Right atrium auricular region (tissue), 2 donors: ENCODE measurements at regions not wholly inside any gene's neighbourhood (a gene's known extent, or its start where the extent isn't known, plus 50 kb on each side); places are given as distances from the start of the nearest gene placed in this dataset.

Source experiments
- DNase-seq: peaks from one replicate; pipeline ENCODE4 v3.0.0-alpha.2; 2019; ENCODE audit warnings: low spot score
- H3K27ac ChIP-seq, 2 donors: fragments of 200-600 bp; sonication (generic); 1 replicate in 1 of 2; 2 replicates in 1 of 2; pipeline ENCODE4 v1.5.1; 2016 to 2019
- H3K27me3 ChIP-seq, 2 donors: fragments of 200-600 bp; sonication (generic); one replicate each; pipeline versions ENCODE4 v1.5.1 to v1.6.0; 2017 to 2019
- H3K36me3 ChIP-seq: fragments of 200-600 bp; sonication (generic); one replicate; pipeline ENCODE4 v1.5.1; 2016
- H3K4me1 ChIP-seq, 2 donors: fragments of 200-600 bp; sonication (generic); one replicate each; pipeline versions ENCODE4 v1.5.1 to v1.6.0; 2017 to 2019
- H3K4me3 ChIP-seq, 2 donors: fragments of 200-600 bp; sonication (generic); 1 replicate in 1 of 2; 2 replicates in 1 of 2; pipeline ENCODE4 v1.5.1; 2017 to 2019; ENCODE audit warnings: mild to moderate bottlenecking in 1 of 2, moderate library complexity in 1 of 2
- H3K9me3 ChIP-seq, 2 donors: fragments of 200-600 bp; sonication (generic); one replicate each; pipeline ENCODE4 v1.5.1; 2019
- CTCF ChIP-seq, 2 donors: fragments of 200-600 bp; sonication (generic); IDR thresholded peaks; one replicate each; pipeline ENCODE4 v1.5.1; 2019; ENCODE audit warnings: antibody characterized with exemption in 2 of 2

DNA sequence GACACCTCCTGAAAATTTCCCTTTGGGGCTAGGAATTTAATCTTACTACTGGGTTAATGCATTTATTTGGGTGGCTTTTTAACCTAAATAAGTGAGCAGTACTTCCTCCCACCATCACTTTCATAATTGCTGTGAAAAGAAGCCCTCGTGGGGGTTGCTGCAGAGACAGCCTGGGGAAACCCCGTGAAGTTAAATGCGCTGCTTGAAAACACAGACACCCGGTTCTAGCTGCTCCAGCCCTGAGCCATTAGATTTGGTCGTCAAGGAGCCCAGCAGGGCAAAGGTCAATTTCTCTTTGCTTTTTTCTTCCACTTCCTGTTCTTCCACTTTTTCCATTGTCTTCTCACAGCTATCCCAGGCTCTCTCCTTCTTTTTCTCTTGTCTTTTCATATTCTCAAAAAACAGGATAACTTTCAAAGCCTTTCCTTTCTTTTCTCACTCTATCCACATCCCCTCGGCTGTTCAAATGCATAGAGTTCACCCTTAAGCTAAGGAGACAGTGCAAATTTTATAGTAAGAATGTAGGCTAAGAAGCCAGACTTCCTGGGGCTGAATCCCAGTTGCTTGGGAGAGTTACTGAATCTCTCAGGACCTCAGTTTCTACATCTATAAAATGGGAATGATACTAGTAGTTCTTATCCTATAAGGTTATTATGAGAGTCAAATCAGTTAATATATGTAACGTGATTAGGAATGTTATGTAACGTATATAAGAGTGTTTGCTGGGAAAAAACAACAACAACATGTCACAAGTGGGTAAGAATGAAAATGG is 91.5 kb upstream of the ZNF827 start:
- Histone ChIP-seq H3K36me3 (no peaks in the 10 kb centered on the region), H3K9me3 (no peaks in the 10 kb centered on the region), H3K27ac (no peak overlapping the region), H3K4me3 (no peak overlapping the region), H3K4me1 (no peaks in the 10 kb centered on the region), H3K27me3 (peaks cover 0 to 2% of the 10 kb centered on the region in 2 donors)
- DNase-seq: no peak
- TF ChIP-seq CTCF (IDR thresholded peaks at IDR 0.05): no peak

GRCh38 chr4:146029147-146029546 is 90.5 kb upstream of the ZNF827 start:
- no peaks in the 10 kb centered on the region for H3K36me3 ChIP-seq
- DNase-seq: no peak
- no peak overlapping the region for H3K4me3 ChIP-seq
- no peak for TF ChIP-seq CTCF (IDR thresholded peaks at IDR 0.05)
- no peaks in the 10 kb centered on the region for H3K4me1 ChIP-seq
- H3K9me3 ChIP-seq: no peaks in the 10 kb centered on the region
- peaks cover 0 to 2% of the 10 kb centered on the region in 2 donors for H3K27me3 ChIP-seq
- no peak overlapping the region for H3K27ac ChIP-seq

DNA sequence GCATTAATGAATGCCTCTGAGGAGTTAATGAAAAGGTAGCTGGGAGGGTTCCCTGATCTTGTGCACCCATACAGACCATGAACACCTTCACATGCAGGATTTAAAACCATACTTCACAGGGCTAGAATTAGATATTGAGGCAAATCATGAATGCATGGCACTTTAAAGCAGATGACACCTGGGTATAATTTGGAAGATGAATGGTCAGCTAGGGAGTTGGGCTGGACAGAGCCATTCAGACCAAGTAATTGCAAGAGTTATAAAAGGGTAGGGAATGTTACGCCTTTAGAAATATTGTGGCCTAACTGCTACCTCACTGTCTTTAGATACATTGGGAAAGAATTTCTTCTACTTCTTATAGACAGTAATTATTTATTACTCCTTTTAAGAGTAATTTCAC is 89.1 kb upstream of the ZNF827 start:
- Histone ChIP-seq H3K27me3 (peaks cover 0 to 2% of the 10 kb centered on the region in 2 donors), H3K4me3 (no peak overlapping the region), H3K4me1 (no peaks in the 10 kb centered on the region), H3K9me3 (no peaks in the 10 kb centered on the region), H3K27ac (no peak overlapping the region), H3K36me3 (no peaks in the 10 kb centered on the region)
- DNase-seq: no peak
- TF ChIP-seq CTCF (IDR thresholded peaks at IDR 0.05): no peak

DNA sequence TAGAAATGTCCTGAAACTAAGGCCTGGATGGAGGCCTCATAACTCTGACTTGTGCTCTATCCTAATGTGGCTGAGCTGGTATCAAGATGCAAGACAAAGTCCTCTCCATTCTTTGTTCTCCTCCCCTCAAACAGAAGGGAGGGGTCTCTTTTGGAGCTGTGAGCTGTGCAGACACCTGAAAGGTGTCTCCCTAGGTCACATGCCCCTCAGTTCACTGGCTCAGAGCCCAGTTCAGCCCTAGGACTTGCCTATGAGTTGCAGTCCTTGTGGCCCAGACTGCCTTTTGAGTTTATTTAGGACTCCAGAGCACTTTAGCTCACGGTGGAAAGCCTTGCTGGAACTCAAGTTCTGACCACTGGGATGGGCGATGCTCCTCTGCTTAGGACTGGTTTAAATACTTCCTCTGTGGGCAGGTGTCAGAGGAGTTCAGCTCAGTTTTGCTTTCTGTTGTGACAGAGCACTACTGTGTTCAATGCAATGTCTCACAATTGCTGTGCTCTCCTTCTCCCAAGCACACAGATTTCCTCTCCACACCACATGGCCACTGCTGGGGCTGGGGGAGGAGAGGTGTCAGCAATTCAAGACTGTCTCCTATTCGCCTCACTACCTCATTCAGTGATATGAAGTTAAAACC is 84.8 kb upstream of the ZNF827 start:
- H3K4me1 ChIP-seq: no peaks in the 10 kb centered on the region
- H3K9me3 ChIP-seq: peaks cover 0 to 5% of the 10 kb centered on the region in 2 donors
- no peak overlapping the region for H3K4me3 ChIP-seq
- DNase-seq: no peak
- TF ChIP-seq CTCF (IDR thresholded peaks at IDR 0.05): no peak
- H3K36me3 ChIP-seq: no peaks in the 10 kb centered on the region
- no peaks in the 10 kb centered on the region for H3K27me3 ChIP-seq
- no peak overlapping the region for H3K27ac ChIP-seq

GRCh38 chr4:146022541-146022940 is 83.9 kb upstream of the ZNF827 start:
- no peak for TF ChIP-seq CTCF (IDR thresholded peaks at IDR 0.05)
- H3K27me3 ChIP-seq: no peaks in the 10 kb centered on the region
- no peak for DNase-seq
- peaks cover 0 to 5% of the 10 kb centered on the region in 2 donors for H3K9me3 ChIP-seq
- H3K36me3 ChIP-seq: no peaks in the 10 kb centered on the region
- no peaks in the 10 kb centered on the region for H3K4me1 ChIP-seq
- H3K4me3 ChIP-seq: no peak overlapping the region
- H3K27ac ChIP-seq: no peak overlapping the region
